ENCODE measurements at regions not wholly inside any gene's neighbourhood (a gene's known extent, or its start where the extent isn't known, plus 50 kb on each side); places are given as distances from the start of the nearest gene placed in this dataset.

- TF ChIP-seq BCL11A (IDR thresholded peaks at IDR 0.05; ENCODE audit: low read depth, low read length) (peak; percentile 52; the same call in 1 of the 2 replicates), BMI1 (IDR thresholded peaks at IDR 0.05; ENCODE audit: borderline replicate concordance) (no peak), CHD2 (IDR thresholded peaks at IDR 0.05; ENCODE audit: borderline replicate concordance, low read depth, low read length) (no peak), BCL3 (IDR thresholded peaks at IDR 0.05; ENCODE audit: borderline replicate concordance, insufficient read depth, low read depth, low read length, poor library complexity, severe bottlenecking) (no peak), CREB1 (IDR thresholded peaks at IDR 0.05; ENCODE audit: low read depth) (peak; percentile 78), RB1 (IDR thresholded peaks at IDR 0.05; ENCODE audit: borderline replicate concordance) (no peak), NFIC (IDR thresholded peaks at IDR 0.05; ENCODE audit: low read depth, low read length) (peak; percentile 59; the same call in 1 of the 2 replicates), ZNF24 (IDR thresholded peaks at IDR 0.05) (no peak), WRNIP1 (IDR thresholded peaks at IDR 0.05; ENCODE audit: borderline replicate concordance, low read depth, low read length) (no peak), YY1 (IDR thresholded peaks at IDR 0.05; ENCODE audit: low read depth, low read length) (no peak), E4F1 (IDR thresholded peaks at IDR 0.05; ENCODE audit: borderline replicate concordance, partially characterized antibody) (no peak), CREM (IDR thresholded peaks at IDR 0.05; ENCODE audit: low read depth) (peak; percentile 55; the same call in 1 of the 2 replicates), SRF (IDR thresholded peaks at IDR 0.05; ENCODE audit: low read depth in 2 of 2, low read length in 2 of 2) (0 out of 4 replicates have a peak, but pooled peaks of 1 of the 2 experiments have one; percentile 20), RAD21 (IDR thresholded peaks at IDR 0.05; ENCODE audit: insufficient read depth, low read depth, low read length) (no peak), IKZF2 (IDR thresholded peaks at IDR 0.05) (no peak), SPI1 (IDR thresholded peaks at IDR 0.05; ENCODE audit: borderline replicate concordance, insufficient read depth, low read depth, low read length) (no peak)
These were observed 60.1 kb upstream of the PTGS2 start (continued) for GRCh38 chr1:186740324-186740723.
